Fibroblast of peridontal ligament (primary cell): ENCODE measurements at regions not wholly inside any gene's neighbourhood (a gene's known extent, or its start where the extent isn't known, plus 50 kb on each side); places are given as distances from the start of the nearest gene placed in this dataset.

Source experiments
- DNase-seq: peaks from one replicate; pipeline ENCODE4 v3.0.0-alpha.2; 2010; ENCODE audit errors: extremely low read depth

GRCh38 chr2:64854773-64855237, 134.4 kb upstream of the SLC1A4 start:
- peak; percentile 59 for DNase-seq

DNA sequence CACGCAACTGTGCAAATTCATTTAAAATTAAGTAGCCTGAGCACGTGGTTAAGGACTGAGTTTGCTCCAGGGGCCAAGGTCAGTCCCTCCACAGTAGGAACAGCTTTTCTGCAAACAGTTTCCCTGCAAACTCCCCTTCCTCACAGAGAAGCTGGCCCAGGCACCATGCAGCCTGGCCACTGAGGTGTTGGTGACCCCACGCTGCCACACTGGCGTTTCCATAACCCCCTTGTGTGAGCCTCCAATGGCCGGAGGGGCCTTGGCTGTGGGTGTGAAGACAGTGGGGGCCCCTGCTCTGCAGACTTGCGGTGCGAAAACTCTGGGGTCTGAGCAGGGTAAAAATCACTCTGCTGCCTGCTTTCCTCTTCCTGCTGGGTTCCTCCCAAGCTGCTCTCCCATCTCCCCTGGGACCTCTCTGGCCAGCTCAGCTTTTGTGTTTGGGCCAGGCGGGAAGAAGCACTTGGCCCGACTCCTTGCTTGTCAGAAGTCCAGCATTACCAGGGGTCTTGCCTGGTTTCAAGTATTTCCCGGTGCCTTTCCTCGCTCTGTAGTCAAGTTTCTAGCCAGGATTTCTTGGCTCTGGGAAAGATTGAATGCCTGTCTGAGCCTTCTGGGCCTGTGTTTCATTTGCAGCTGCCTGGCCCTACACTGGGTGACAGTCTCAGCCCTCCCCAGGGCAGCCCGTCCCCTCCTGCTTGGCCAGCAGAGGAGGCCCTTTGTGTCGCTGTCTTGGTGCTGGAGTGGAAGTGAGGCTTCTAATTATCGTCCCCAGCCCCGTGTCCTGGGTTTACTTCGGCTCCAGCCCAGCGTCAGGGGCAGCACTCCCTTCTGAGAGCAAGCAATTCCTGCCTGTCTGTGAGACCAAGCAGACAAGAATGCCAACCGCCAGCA, 131.4 kb upstream of the SLC1A4 start:
- peak; percentile 92 for DNase-seq

- DNase-seq = no peak
These were observed 130.5 kb upstream of the SLC1A4 start for GRCh38 chr2:64858541-64859311.

- peak; percentile 96 for DNase-seq
These were observed 129.6 kb upstream of the SLC1A4 start for GRCh38 chr2:64859312-64860212.

GRCh38 chr2:64860276-64860885, 128.8 kb upstream of the SLC1A4 start:
- DNase-seq = no peak

DNA sequence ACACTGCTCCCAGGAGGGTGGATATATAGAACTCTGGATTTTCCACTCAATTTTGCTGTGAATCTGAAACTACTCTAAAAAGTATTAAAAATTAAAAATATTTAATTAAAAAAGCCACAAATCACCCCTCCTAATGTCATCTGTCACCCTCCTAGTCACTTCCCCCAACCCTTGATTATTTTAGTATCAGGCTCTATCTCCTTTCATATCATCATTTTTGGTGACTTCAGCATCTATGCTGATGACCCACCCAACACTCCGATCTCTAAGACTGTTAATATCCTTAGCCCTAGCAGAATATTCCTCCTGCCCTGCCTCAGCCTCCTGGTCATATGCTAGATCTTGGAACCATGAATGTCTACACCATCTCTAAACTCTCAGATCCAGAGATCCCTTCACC, 128.3 kb upstream of the SLC1A4 start:
- DNase-seq = no peak

- DNase-seq = no peak
These were observed 127.5 kb upstream of the SLC1A4 start for GRCh38 chr2:64861452-64862397.

GRCh38 chr2:64862623-64863022, 126.6 kb upstream of the SLC1A4 start:
- peak; percentile 43 for DNase-seq

DNA sequence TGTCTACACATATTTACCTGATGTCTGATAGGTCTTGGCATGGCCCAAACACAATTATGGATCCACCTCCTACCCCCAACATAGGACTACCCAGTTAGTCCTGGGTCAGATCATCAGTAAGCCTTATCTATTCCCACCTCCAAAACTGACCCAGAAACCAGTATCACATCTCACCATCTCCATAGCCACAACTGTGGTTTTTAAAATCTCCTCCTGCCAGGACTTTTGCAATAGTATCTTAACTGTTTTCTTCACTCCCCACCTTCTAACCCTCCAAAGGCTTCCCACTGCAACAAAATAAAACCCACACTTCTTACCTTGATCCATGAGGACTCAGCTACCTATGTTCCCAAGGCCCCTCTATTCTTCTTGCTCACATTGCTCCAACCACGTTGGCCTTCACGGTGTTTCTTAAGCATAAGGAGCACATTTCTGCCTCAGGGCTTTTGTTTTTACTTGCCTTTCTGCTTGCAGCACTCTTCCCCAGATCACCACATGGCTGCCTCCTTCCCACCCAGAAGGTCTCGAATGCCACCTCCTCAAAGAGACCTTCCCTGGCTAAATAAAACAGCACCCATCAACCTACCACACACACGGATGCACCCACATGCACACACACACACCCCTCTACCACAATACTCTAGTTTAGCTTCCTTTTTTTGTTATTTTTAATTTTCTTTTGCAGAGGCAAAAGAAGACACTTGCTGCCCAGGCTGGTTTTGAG, 125.9 kb upstream of the SLC1A4 start:
- DNase-seq = no peak

- peak; percentile 87 for DNase-seq
These were observed 123.9 kb upstream of the SLC1A4 start for GRCh38 chr2:64865073-64865830.

DNA sequence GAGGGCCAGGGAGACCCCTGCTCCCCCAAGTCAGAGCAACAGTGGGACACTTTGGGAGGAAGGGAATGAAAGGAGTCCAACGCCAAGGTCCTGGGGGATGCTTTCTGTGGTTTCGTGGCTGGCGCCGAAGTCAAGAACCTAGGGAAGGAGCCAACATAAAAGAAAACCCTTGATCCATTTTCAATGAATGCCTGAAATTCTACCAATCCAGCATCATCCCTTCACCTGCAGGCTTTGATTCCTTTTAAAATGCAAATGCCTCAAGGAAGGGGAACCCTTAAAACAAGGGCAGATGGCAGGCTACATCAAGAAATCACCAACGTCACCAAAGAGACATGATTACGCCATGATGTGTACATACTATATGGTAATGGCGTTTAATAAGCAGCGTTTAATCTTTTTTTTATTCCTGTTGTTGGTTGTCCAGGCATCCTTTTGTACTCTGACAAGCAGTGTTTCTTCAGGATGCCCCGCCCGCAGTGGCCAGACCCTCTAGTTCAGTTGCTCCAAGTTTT, 123.3 kb upstream of the SLC1A4 start:
- no peak for DNase-seq

DNA sequence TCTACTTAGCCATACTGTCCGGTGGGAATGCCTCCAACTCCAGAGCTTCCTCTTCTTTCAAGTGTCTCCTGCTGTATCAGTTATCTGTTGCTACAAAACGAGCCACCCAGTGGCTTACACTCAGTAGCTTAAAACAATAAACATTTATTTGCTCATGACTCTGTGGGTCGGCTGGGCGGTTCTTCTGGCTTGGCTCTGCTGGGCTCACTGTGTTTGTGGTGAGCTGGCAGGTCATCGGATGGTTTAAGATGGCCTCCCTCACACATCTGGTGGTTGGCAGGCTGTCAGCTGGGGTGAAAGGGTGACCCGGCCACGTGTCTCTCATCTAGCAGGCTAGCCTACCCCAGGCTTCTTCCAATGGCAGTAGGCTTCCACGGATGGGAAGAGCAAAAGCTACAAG, 122.4 kb upstream of the SLC1A4 start:
- DNase-seq = peak; percentile 98

GRCh38 chr2:64867253-64867996, 121.8 kb upstream of the SLC1A4 start:
- no peak for DNase-seq

DNA sequence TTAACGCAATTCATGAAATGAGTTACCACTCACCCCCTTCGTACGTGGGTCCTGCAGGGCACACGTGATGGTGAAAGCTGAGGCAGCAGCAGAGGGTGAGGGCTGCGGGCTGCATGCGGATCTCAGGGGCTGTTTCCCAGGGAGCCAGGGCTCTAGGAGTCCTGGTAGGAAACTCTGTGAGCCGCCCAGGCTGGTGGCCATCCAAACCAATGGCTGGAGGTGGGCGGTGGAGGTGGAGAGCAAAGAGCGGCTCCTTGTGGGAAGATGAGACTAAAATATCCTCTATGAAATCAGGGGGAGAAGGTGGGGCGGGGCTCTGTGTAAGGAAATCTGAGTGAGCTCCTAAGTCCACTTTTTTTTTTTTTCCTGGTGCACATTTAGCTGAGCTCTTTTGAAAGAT, 120.1 kb upstream of the SLC1A4 start:
- no peak for DNase-seq

- no peak for DNase-seq
These were observed 115.7 kb upstream of the SLC1A4 start for GRCh38 chr2:64873472-64873924.

GRCh38 chr2:64874593-64874992, 114.6 kb upstream of the SLC1A4 start:
- DNase-seq = no peak

GRCh38 chr2:64875368-64875767, 113.8 kb upstream of the SLC1A4 start:
- DNase-seq = no peak
